ENCODE measurements at regions not wholly inside any gene's neighbourhood (a gene's known extent, or its start where the extent isn't known, plus 50 kb on each side); places are given as distances from the start of the nearest gene placed in this dataset.

- DNase-seq (ENCODE audit: low read depth) = no peak
Measured at GRCh38 chr6:18784794-18785193, 397.6 kb downstream of the RNF144B start.

- DNase-seq (ENCODE audit: low read depth) = no peak
Measured at GRCh38 chr6:18785810-18786490, 398.8 kb downstream of the RNF144B start.

DNA sequence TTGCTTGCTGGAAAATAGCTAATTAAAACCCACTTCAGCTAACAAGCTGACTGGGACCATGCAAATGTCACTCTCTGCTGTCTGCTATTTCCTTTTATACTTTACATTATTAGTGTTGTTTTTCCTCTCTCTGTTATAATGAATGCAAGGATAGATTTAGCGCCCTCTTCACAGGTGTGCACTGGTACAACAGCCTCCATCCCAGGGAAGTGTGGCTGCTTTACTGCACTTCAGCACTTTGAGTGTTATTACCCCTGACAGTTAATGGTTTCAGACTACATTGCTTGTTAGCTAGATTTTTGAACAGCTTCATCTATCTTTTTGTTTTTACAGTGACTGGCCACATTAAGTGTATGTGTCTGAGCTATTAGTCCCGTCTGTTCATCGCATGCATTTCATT lies 405.7 kb downstream of the RNF144B start:
- DNase-seq (ENCODE audit: low read depth) = no peak

- no peak for DNase-seq (ENCODE audit: low read depth)
Measured at GRCh38 chr6:18795726-18796125, 408.6 kb downstream of the RNF144B start.

DNA sequence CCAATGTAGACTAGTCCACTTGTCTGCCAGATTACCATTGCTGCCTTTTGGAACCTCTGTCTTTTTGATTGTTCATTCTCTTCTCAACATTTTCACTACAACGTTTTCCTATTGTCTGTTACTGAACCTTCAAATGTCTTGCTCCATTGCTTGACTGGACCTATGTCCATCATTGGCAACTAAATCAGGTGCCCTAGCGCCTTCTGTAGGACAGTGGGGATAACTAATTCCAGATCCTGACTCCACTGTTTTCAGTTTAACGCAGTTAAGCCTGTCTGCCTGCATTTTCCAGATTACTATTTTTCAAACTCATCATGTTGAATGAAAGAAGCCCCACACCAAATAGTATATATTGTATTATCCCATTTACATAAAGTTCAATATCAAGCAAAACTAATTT lies 433.6 kb downstream of the RNF144B start:
- no peak for DNase-seq (ENCODE audit: low read depth)

GRCh38 chr6:18823782-18824386 lies 436.7 kb downstream of the RNF144B start:
- no peak for DNase-seq (ENCODE audit: low read depth)

- DNase-seq (ENCODE audit: low read depth) = no peak
Measured at GRCh38 chr6:18829272-18829870, 442.2 kb downstream of the RNF144B start.

GRCh38 chr6:18835976-18836375 lies 448.8 kb downstream of the RNF144B start:
- no peak for DNase-seq (ENCODE audit: low read depth)

- no peak for DNase-seq (ENCODE audit: low read depth)
Measured at GRCh38 chr6:18837013-18837412, 449.9 kb downstream of the RNF144B start.

- DNase-seq (ENCODE audit: low read depth) = no peak
Measured at GRCh38 chr6:18842534-18842933, 455.4 kb downstream of the RNF144B start.

- no peak for DNase-seq (ENCODE audit: low read depth)
Measured at GRCh38 chr6:18845896-18846295, 458.7 kb downstream of the RNF144B start.

DNA sequence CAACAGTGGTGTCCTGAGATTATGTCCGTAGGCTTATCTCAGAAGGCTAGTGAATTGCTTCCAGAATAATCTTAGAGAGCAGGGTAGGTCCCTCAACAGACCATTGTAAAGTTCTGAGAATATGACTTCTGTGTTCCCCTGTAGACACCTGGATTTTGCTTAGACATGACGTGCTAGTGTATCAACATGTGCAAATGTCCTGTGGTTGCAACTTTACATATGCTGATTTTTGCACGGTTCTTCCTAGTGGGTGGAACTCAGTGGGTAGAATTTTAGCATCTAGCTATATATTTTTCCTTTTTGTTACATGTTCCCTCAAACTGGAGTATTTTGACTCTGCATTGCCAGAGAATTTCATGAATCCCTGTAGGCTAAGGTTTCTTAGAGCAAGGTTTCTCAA lies 459.2 kb downstream of the RNF144B start:
- DNase-seq (ENCODE audit: low read depth) = no peak

DNA sequence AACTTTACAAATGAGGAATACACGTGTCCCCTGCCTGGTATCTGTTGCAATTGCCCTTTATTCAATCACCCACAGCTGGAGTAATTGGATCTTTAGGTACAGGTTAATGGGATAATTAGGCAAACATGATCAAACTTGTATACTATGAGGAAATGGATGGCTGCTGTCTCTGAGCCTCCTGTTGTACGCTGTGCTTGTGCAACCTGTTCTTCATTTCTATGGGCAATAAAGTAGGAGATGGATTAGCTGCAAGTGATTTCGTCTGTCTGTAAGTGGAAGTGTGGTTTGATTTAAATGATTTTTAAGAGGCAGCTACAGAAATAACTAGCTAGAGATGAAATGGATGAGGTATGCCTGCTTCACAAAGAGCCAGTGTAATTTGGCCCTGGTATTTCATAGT lies 474.1 kb downstream of the RNF144B start:
- DNase-seq (ENCODE audit: low read depth) = no peak

DNA sequence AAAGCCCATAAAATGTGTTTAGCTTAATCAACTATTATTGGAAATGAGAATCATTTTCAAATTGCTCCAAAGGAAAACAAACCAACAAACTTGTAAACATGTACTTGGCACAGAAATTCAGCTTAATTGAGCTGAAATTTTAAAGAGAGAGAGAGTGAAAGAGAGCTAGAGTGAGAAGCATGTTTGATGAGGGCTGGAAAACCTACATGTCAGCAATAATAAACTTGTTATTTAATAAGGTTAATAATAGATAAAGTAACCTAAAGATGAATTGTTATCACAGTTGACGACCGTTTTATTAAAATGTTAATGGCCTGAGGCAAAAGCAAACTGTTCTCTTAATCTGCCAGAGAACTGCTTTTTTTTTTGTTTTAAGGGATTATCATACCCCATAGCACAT lies 496.1 kb downstream of the RNF144B start:
- no peak for DNase-seq (ENCODE audit: low read depth)

GRCh38 chr6:18883851-18884250 lies 496.7 kb downstream of the RNF144B start:
- no peak for DNase-seq (ENCODE audit: low read depth)

- DNase-seq (ENCODE audit: low read depth) = no peak
Measured at GRCh38 chr6:18893540-18894269, 506.6 kb downstream of the RNF144B start.

- DNase-seq (ENCODE audit: low read depth) = no peak
Measured at GRCh38 chr6:18897350-18897749, 510.2 kb downstream of the RNF144B start.

DNA sequence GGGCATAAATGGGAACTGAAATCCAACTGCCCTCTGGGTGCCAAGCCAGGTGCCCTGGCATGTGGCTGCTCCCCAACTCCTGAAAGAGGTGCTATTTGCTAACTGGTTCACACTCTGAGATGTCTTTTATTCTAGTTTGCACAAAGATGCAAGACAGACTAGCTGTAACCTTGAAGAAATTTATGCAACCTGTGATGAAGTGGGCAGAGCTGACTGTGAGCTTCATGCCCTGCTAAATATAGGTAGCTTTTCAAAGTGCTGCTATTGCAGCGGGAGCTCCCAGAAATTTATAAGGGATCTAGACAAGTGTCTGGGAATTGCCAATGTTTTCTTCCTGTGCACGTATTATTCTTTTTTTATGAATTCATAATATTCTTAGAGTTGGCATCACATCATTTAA lies 517.5 kb downstream of the RNF144B start:
- no peak for DNase-seq (ENCODE audit: low read depth)

GRCh38 chr6:18920701-18921100 lies 533.6 kb downstream of the RNF144B start:
- DNase-seq (ENCODE audit: low read depth) = no peak

DNA sequence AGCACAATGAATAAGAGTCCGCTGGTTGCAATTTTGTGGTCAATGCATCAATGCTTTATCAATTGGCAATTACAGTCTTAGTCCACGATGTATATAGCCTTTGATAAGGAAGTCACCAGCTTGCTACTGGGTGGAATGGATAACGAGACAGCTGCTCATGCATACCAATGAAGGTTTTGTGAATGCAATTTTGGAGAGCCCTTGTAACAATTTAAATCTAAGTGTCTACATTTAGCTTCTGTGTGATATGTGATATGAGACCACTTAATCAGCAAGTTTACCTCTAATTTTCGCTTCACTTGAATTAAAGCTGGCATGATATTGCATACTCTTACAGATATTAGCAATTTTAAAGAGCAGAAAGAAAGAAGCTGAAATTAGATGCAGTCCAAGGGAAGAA lies 543.9 kb downstream of the RNF144B start:
- no peak for DNase-seq (ENCODE audit: low read depth)

- DNase-seq (ENCODE audit: low read depth) = no peak
Measured at GRCh38 chr6:18958146-18958545, 571.0 kb downstream of the RNF144B start.

DNA sequence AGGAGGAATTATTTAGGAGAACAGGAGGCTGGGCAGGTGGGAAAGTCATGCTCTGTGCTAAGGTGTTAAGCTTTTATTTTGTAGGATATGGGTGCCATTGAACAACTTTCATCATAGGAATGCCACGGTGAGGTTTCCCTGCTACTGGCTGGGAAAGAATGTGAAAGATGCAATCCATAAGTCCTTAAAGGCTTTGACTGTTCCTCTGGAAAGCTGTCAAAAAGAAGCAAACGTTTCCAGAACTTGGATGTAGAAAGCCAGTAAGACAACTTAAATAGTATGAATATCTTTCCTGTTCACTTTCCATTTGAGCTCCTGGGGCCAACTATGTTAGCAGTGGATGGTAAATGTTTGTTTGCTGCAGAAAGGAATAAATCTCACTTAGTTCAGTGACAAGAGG lies 574.4 kb downstream of the RNF144B start:
- DNase-seq (ENCODE audit: low read depth) = no peak

Data from forelimb muscle (tissue), 1 donor.